ENCODE measurements at regions not wholly inside any gene's neighbourhood (a gene's known extent, or its start where the extent isn't known, plus 50 kb on each side); places are given as distances from the start of the nearest gene placed in this dataset.

DNA sequence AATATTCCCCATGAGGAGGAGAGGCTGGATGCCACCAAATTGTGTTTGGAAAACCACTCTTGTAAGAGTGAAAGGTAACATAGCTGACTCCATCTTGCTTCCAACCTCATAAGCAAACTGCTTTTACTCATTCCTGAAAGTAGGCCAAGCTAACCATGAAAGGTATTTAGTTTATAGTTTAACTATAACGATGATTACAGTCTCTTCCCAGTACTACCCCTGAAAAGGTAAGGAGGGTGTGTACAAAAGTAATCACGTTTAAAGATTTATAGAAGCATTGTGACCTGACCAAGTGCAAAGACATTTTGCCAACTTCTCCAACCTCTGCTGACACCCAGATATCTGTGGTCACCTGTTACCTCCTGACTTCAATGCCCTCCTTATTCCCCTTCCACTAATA, 122.6 kb downstream of the CD8B2 start:
- intact Hi-C loops (cut with micrococcal nuclease) (no loop called here), in situ Hi-C loops (cut with MboI; ENCODE audit: low sequenced_read_pairs) (no loop called here), dilution Hi-C loops (cut with HindIII; ENCODE audit: low sequenced_read_pairs, unreplicated experiment) (no loop called here)
- no peaks in the 10 kb centered on the region for H3K9me1 ChIP-seq (ENCODE audit: insufficient read depth, low read length)
- no peak overlapping the region for H3K18ac ChIP-seq (ENCODE audit: low read depth, low read length)
- H3K9me3 ChIP-seq (ENCODE audit: control insufficient read depth, insufficient read depth, low read length): no peaks in the 10 kb centered on the region; the same call in 1 of the 2 replicates
- H4K5ac ChIP-seq (ENCODE audit: low read depth, low read length): no peak overlapping the region
- H2BK20ac ChIP-seq (ENCODE audit: low read depth, low read length): no peak overlapping the region
- CTCF ChIA-PET: interaction anchor here (0.6 kb wide), 1 partner anchor 11 kb away, joined by 3 read pairs; no protein-coding TSS in a partner anchor
- H2BK15ac ChIP-seq (ENCODE audit: low read depth, low read length): no peak overlapping the region
- H4K91ac ChIP-seq (ENCODE audit: insufficient read depth, low read depth, low read length): no peak overlapping the region
- no peaks in the 10 kb centered on the region for H3K79me1 ChIP-seq (ENCODE audit: low read depth in 1 of 2, low read length in 2 of 2)
- H3K56ac ChIP-seq (ENCODE audit: extremely low read depth, insufficient read depth, low read length): no peak overlapping the region
- H3K4me1 ChIP-seq (ENCODE audit: control insufficient read depth, insufficient read depth, low read length): no peaks in the 10 kb centered on the region
- no peak overlapping the region for H4K8ac ChIP-seq (ENCODE audit: low read depth in 2 of 2, low read length in 2 of 2)
- H2AK5ac ChIP-seq (ENCODE audit: low read depth, low read length): no peak overlapping the region
- no peak overlapping the region for H3K4me2 ChIP-seq (ENCODE audit: low read depth, low read length)
- TF ChIP-seq MAZ (IDR thresholded peaks at IDR 0.05; ENCODE audit: borderline replicate concordance, low read depth, low read length): no peak
- TF ChIP-seq CHD1 (IDR thresholded peaks at IDR 0.05; ENCODE audit: low read depth, low read length): no peak
- no peak for TF ChIP-seq CEBPB (IDR thresholded peaks at IDR 0.05; ENCODE audit: low read depth, low read length)
- no peak for TF ChIP-seq MAFK (IDR thresholded peaks at IDR 0.05; ENCODE audit: low read depth, low read length)
- TF ChIP-seq RAD21 (IDR thresholded peaks at IDR 0.05; ENCODE audit: low read length): no peak
- no peak for TF ChIP-seq BHLHE40 (IDR thresholded peaks at IDR 0.05; ENCODE audit: low read depth, low read length)
- TF ChIP-seq, protein P1, sequence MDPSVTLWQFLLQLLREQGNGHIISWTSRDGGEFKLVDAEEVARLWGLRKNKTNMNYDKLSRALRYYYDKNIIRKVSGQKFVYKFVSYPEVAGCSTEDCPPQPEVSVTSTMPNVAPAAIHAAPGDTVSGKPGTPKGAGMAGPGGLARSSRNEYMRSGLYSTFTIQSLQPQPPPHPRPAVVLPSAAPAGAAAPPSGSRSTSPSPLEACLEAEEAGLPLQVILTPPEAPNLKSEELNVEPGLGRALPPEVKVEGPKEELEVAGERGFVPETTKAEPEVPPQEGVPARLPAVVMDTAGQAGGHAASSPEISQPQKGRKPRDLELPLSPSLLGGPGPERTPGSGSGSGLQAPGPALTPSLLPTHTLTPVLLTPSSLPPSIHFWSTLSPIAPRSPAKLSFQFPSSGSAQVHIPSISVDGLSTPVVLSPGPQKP (IDR thresholded peaks at IDR 0.05; ENCODE audit: borderline replicate concordance, low read depth, low read length): no peak
- TF ChIP-seq NFE2L2 (IDR thresholded peaks at IDR 0.05; ENCODE audit: low read depth, low read length): no peak
- TF ChIP-seq SMC3 (IDR thresholded peaks at IDR 0.05; ENCODE audit: low read depth, low read length): no peak
- TF ChIP-seq, protein P2, sequence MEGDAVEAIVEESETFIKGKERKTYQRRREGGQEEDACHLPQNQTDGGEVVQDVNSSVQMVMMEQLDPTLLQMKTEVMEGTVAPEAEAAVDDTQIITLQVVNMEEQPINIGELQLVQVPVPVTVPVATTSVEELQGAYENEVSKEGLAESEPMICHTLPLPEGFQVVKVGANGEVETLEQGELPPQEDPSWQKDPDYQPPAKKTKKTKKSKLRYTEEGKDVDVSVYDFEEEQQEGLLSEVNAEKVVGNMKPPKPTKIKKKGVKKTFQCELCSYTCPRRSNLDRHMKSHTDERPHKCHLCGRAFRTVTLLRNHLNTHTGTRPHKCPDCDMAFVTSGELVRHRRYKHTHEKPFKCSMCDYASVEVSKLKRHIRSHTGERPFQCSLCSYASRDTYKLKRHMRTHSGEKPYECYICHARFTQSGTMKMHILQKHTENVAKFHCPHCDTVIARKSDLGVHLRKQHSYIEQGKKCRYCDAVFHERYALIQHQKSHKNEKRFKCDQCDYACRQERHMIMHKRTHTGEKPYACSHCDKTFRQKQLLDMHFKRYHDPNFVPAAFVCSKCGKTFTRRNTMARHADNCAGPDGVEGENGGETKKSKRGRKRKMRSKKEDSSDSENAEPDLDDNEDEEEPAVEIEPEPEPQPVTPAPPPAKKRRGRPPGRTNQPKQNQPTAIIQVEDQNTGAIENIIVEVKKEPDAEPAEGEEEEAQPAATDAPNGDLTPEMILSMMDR (conservative IDR thresholded peaks at IDR 0.05; ENCODE audit: low read depth, low read length): no peak
- TF ChIP-seq RFX5 (IDR thresholded peaks at IDR 0.05; ENCODE audit: low read depth, low read length): no peak
- no peak for TF ChIP-seq POLR2A (IDR thresholded peaks at IDR 0.05; ENCODE audit: low read depth, low read length)
- no peak for TF ChIP-seq FOS (IDR thresholded peaks at IDR 0.05; ENCODE audit: low read depth, low read length)
- H3K4ac ChIP-seq (ENCODE audit: low read depth, low read length): no peak overlapping the region
- DNase-seq: no peak
- no peak overlapping the region for H2BK120ac ChIP-seq (ENCODE audit: low read depth, low read length)
- no peak overlapping the region for H3K9ac ChIP-seq (ENCODE audit: low read depth, low read length)
- H2BK5ac ChIP-seq (ENCODE audit: low read depth, low read length, poor library complexity, severe bottlenecking): no peak overlapping the region
- H3K36me3 ChIP-seq (ENCODE audit: control insufficient read depth, insufficient read depth, low read length): no peaks in the 10 kb centered on the region
- BruUV-seq (replicated peaks): no TSS peak
- ATAC-seq (ENCODE audit: low read depth): no peak
- no peaks in the 10 kb centered on the region for H4K20me1 ChIP-seq (ENCODE audit: insufficient read depth, low read length)
- H2AFZ ChIP-seq (replicated peaks; ENCODE audit: low read length, poor library complexity): no peak overlapping the region
- WGBS, 2 experiments (ENCODE audit: extremely low coverage in 2 of 2, insufficient read length in 1 of 2): no CpG with 5 or more reads among the region's 2 CpGs
- no peaks in the 10 kb centered on the region for H3K27me3 ChIP-seq (ENCODE audit: control insufficient read depth, insufficient read depth, low read length)
- no peak overlapping the region for H2AK9ac ChIP-seq (replicated peaks; ENCODE audit: low read depth, low read length, poor library complexity)
- POLR2A ChIA-PET (ENCODE audit: unreplicated experiment): no interaction called here
- no peak overlapping the region for H3K14ac ChIP-seq (replicated peaks; ENCODE audit: low read depth, low read length)
- H3K27ac ChIP-seq (ENCODE audit: insufficient read depth, low read length): no peak overlapping the region
- no peak overlapping the region for H3K23ac ChIP-seq (ENCODE audit: low read depth, low read length)
- no peak overlapping the region for H3K4me3 ChIP-seq (ENCODE audit: insufficient read depth, low read depth, low read length)

Data from IMR-90 (cell line).